ENCODE measurements at regions not wholly inside any gene's neighbourhood (a gene's known extent, or its start where the extent isn't known, plus 50 kb on each side); places are given as distances from the start of the nearest gene placed in this dataset.

DNA sequence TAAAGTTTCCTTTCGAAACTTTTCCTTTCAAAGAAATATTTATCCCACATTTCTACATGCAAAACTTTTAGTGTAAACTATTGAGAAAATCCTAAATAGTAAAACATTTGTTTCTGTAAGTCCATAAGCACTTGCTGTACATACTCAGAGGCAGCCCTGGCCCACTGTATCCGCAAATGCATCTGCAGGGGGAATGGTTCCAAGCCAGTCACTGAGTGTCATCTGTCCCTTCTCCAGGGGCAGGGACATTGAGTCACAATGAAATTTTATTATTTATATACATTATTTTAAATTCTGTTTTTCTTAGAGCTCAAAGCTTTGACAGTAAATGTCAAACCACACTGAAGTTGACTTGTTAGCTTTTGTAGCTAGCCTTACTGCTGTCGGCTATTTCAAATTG, 367.2 kb downstream of the MTX2 start (continued):
- TF ChIP-seq, protein P1, sequence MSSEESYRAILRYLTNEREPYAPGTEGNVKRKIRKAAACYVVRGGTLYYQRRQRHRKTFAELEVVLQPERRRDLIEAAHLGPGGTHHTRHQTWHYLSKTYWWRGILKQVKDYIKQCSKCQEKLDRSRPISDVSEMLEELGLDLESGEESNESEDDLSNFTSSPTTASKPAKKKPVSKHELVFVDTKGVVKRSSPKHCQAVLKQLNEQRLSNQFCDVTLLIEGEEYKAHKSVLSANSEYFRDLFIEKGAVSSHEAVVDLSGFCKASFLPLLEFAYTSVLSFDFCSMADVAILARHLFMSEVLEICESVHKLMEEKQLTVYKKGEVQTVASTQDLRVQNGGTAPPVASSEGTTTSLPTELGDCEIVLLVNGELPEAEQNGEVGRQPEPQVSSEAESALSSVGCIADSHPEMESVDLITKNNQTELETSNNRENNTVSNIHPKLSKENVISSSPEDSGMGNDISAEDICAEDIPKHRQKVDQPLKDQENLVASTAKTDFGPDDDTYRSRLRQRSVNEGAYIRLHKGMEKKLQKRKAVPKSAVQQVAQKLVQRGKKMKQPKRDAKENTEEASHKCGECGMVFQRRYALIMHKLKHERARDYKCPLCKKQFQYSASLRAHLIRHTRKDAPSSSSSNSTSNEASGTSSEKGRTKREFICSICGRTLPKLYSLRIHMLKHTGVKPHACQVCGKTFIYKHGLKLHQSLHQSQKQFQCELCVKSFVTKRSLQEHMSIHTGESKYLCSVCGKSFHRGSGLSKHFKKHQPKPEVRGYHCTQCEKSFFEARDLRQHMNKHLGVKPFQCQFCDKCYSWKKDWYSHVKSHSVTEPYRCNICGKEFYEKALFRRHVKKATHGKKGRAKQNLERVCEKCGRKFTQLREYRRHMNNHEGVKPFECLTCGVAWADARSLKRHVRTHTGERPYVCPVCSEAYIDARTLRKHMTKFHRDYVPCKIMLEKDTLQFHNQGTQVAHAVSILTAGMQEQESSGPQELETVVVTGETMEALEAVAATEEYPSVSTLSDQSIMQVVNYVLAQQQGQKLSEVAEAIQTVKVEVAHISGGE (tag by site-specific recombination; conservative IDR thresholded peaks at IDR 0.05; ENCODE audit: low read depth), result no peak
- no peak for TF ChIP-seq ZNF350 (tag by site-specific recombination; IDR thresholded peaks at IDR 0.05)

DNA sequence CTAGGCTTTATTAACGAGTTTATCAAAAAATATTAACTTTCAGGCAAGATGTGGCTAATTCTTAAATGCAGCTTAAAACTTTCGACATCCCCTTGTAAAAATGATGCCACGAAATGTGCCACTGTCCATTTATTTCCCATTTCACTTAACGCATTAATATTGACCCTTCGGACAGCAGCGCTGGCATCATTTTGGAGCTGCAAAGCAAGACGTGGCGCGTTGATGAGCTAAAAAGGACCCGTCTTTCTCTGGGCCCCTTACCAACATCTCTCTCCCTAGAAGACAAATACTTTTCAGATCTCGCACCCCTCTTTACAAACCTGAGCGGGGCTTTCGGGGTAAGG, 367.9 kb downstream of the MTX2 start:
- H3K9me3 ChIP-seq (ENCODE audit: control insufficient read depth, insufficient read depth, low read depth, low read length), result no peaks in the 10 kb centered on the region
- ChIA-PET CTCF (interaction anchor here (0.6 to 7.1 kb wide), 16 partner anchors 14 to 984 kb away, joined by 3 to 60 read pairs (median 4); no protein-coding TSS in a partner anchor), POLR2A (interaction anchor here (0.5 to 1.6 kb wide), 5 partner anchors 54 to 511 kb away, joined by 3 to 6 read pairs (median 3); no protein-coding TSS in a partner anchor)
- H3K27ac ChIP-seq (ENCODE audit: extremely low read depth, low read depth, low read length), result peak overlapping the region; percentile 94
- 0 out of 2 replicates have a peak, but pooled peaks cover 2% of the 10 kb centered on the region for H3K4me1 ChIP-seq (ENCODE audit: control insufficient read depth, insufficient read depth, low read length)
- peak overlapping the region; percentile 69 for H3K4me3 ChIP-seq (ENCODE audit: low read depth, low read length)
- no peaks in the 10 kb centered on the region for H3K36me3 ChIP-seq (ENCODE audit: control insufficient read depth in 2 of 2, insufficient read depth in 1 of 2, low read length in 2 of 2)
- TF ChIP-seq ZNF830 (tag by site-specific recombination; IDR thresholded peaks at IDR 0.05; ENCODE audit: low read depth) (no peak), KLF8 (tag by site-specific recombination; IDR thresholded peaks at IDR 0.05) (no peak), ZNF843 (tag by site-specific recombination; IDR thresholded peaks at IDR 0.05) (no peak), MZF1 (tag by site-specific recombination; IDR thresholded peaks at IDR 0.05; ENCODE audit: borderline replicate concordance) (no peak), ZNF366 (tag by site-specific recombination; conservative IDR thresholded peaks at IDR 0.05) (no peak), ZNF37A (tag by site-specific recombination; IDR thresholded peaks at IDR 0.05) (no peak), ZBTB6 (tag by site-specific recombination; IDR thresholded peaks at IDR 0.05) (no peak), ZNF391 (tag by site-specific recombination; IDR thresholded peaks at IDR 0.05; ENCODE audit: borderline replicate concordance, low read depth) (no peak), KLF7 (tag by site-specific recombination; IDR thresholded peaks at IDR 0.05; ENCODE audit: borderline replicate concordance) (no peak), ZNF221 (tag by site-specific recombination; IDR thresholded peaks at IDR 0.05; ENCODE audit: borderline replicate concordance) (no peak), ZBTB1 (tag by site-specific recombination; IDR thresholded peaks at IDR 0.05) (no peak), ZNF623 (tag by site-specific recombination; IDR thresholded peaks at IDR 0.05) (no peak), ZNF530 (tag by site-specific recombination; IDR thresholded peaks at IDR 0.05; ENCODE audit: low read depth) (no peak), GLI4 (tag by site-specific recombination; IDR thresholded peaks at IDR 0.05) (no peak), HOXD13 (CRISPR knock-in tag; IDR thresholded peaks at IDR 0.05; ENCODE audit: borderline replicate concordance) (no peak), SCRT2 (tag by site-specific recombination; IDR thresholded peaks at IDR 0.05) (no peak), AEBP2 (tag by site-specific recombination; IDR thresholded peaks at IDR 0.05; ENCODE audit: borderline replicate concordance) (no peak)
- TF ChIP-seq, protein P2, sequence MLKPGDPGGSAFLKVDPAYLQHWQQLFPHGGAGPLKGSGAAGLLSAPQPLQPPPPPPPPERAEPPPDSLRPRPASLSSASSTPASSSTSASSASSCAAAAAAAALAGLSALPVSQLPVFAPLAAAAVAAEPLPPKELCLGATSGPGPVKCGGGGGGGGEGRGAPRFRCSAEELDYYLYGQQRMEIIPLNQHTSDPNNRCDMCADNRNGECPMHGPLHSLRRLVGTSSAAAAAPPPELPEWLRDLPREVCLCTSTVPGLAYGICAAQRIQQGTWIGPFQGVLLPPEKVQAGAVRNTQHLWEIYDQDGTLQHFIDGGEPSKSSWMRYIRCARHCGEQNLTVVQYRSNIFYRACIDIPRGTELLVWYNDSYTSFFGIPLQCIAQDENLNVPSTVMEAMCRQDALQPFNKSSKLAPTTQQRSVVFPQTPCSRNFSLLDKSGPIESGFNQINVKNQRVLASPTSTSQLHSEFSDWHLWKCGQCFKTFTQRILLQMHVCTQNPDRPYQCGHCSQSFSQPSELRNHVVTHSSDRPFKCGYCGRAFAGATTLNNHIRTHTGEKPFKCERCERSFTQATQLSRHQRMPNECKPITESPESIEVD (tag by site-specific recombination; IDR thresholded peaks at IDR 0.05), result no peak
- TF ChIP-seq, protein P1 (tag by site-specific recombination; conservative IDR thresholded peaks at IDR 0.05; ENCODE audit: low read depth), result no peak
